ENCODE measurements at regions not wholly inside any gene's neighbourhood (a gene's known extent, or its start where the extent isn't known, plus 50 kb on each side); places are given as distances from the start of the nearest gene placed in this dataset.

DNA sequence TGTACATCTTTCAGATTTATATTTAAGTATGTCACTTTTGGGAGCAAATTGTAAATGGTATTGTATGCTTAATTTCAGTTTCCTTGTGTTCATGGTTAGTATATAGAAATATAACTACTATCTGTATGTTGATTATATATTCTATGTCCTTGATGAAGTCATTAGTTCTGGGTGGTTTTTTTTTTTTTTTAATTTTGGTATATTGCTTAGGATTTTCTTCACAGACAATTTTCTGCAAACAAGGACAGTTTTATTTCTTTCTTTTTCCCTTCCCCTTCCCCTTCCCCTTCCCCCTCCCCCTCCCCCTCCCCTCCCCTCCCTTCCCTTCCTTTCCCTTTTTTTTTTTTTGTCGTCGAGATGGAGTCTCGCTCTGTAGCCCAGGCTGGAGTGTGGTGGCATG is 430.0 kb downstream of the TYW1 start:
- Histone ChIP-seq H3K27me3 (peaks cover 4% of the 10 kb centered on the region; the same call in 1 of the 2 replicates), H3K9me3 (peaks cover 5% of the 10 kb centered on the region), H3K36me3 (peaks cover 2% of the 10 kb centered on the region; the same call in 1 of the 2 replicates), H3K4me3 (ENCODE audit: low read depth, low read length) (no peak overlapping the region), H3K4me1 (peaks cover 14% of the 10 kb centered on the region)
- TF ChIP-seq, protein P1, sequence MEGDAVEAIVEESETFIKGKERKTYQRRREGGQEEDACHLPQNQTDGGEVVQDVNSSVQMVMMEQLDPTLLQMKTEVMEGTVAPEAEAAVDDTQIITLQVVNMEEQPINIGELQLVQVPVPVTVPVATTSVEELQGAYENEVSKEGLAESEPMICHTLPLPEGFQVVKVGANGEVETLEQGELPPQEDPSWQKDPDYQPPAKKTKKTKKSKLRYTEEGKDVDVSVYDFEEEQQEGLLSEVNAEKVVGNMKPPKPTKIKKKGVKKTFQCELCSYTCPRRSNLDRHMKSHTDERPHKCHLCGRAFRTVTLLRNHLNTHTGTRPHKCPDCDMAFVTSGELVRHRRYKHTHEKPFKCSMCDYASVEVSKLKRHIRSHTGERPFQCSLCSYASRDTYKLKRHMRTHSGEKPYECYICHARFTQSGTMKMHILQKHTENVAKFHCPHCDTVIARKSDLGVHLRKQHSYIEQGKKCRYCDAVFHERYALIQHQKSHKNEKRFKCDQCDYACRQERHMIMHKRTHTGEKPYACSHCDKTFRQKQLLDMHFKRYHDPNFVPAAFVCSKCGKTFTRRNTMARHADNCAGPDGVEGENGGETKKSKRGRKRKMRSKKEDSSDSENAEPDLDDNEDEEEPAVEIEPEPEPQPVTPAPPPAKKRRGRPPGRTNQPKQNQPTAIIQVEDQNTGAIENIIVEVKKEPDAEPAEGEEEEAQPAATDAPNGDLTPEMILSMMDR (IDR thresholded peaks at IDR 0.05; ENCODE audit: low read depth, low read length) = no peak
- DNase-seq = no peak

DNA sequence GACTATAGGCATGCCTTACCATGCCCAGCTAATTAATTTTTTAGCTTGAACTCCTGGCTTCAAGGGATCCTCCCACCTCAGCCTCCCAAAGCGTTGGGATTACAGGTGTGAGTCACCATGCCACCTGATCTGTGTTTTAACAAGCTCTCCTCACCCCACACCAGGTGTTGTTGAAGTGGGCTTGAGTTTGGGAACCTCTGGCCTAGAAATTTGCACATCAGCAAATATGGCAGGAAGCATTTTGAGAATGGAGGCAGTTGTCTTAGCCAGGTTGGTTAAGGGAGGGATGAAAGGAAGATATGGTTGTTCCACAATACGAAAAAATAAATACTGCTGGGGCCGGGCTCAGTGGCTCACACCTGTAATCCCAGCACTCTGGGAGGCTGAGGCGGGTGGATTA is 433.1 kb downstream of the TYW1 start:
- Histone ChIP-seq H3K9me3 (peaks cover 4% of the 10 kb centered on the region; the same call in 1 of the 2 replicates), H3K4me1 (no peaks in the 10 kb centered on the region), H3K27me3 (no peaks in the 10 kb centered on the region), H3K36me3 (no peaks in the 10 kb centered on the region), H3K4me3 (ENCODE audit: low read depth, low read length) (no peak overlapping the region)
- TF ChIP-seq, protein P1 (IDR thresholded peaks at IDR 0.05; ENCODE audit: low read depth, low read length) = no peak
- DNase-seq = no peak

DNA sequence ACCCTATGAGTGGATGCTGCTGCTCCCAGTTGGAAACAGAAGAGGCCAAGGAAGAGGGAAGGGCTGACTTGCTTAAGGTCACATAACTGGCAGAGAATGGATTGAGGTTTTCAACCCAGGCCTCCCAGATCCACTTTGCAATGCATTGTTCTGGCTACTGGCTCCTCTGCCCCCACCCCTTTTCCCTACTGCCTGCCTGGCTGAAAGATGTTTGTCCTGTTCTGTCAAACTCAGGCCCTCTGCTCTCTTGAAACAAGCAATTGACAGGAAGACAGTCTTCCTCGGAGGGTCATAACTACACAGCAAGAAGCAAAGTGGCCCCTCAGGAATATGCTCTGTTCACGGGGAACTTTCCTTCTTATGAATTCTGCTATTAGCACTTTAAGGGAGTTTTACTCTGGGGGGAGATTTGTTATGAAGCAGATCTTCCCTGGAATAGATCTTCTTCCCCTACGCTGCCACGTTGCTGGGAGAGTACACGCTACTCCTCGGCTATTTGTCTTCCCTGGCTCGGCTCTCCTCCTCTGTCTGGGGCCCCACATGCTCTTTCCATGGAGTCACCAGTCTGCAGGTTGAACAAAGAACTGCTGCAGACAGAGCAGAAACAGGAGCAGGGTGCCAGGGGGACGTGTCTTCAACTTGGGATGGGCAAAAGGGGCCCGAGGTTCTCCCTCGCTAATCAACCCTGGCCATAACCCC is 436.1 kb downstream of the TYW1 start:
- Histone ChIP-seq H3K9me3 (peaks cover 4% of the 10 kb centered on the region; the same call in 1 of the 2 replicates), H3K36me3 (no peaks in the 10 kb centered on the region), H3K4me1 (no peaks in the 10 kb centered on the region), H3K4me3 (ENCODE audit: low read depth, low read length) (no peak overlapping the region), H3K27me3 (no peaks in the 10 kb centered on the region)
- TF ChIP-seq, protein P1 (IDR thresholded peaks at IDR 0.05; ENCODE audit: low read depth, low read length) = no peak
- DNase-seq = no peak

GRCh38 chr7:67435894-67436535 is 439.4 kb downstream of the TYW1 start:
- Histone ChIP-seq H3K36me3 (no peaks in the 10 kb centered on the region), H3K27me3 (no peaks in the 10 kb centered on the region), H3K4me3 (ENCODE audit: low read depth, low read length) (no peak overlapping the region), H3K9me3 (peaks cover 4% of the 10 kb centered on the region; the same call in 1 of the 2 replicates), H3K4me1 (no peaks in the 10 kb centered on the region)
- TF ChIP-seq, protein P1 (IDR thresholded peaks at IDR 0.05; ENCODE audit: low read depth, low read length) = no peak
- DNase-seq = no peak

DNA sequence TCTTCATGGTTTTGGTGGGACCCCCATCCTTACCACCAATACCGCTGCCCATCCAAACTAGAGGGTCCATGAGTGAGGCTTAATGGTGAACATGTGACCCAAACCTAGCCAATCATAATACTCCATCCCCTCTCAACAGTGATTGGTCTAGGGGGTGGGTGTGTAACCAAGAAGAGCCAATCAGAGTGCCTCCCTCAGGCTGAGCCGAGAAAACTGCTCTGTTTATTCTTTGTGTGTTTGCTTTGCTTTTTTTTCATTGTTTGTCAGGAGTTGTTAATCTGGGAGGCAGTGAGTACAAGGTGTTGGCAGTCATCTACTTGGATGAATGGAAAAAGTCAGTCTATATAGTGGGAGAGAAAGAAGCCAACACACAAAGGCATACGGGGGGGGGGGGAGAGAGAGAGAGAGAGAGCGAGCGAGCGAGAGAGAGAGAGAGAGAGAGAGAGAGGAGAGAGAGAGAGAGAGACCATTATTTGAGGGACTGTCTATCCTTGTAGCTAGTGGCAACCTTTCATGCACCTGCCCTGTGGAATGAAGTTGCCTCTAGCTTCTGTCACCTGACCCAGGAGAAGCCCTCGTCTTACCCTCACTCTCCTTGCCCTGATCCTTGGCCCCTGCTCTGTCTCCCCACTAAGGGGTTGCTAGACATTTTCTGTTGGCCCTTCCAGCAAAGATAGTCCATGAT is 441.7 kb downstream of the TYW1 start:
- Histone ChIP-seq H3K4me3 (ENCODE audit: low read depth, low read length) (no peak overlapping the region), H3K36me3 (no peaks in the 10 kb centered on the region), H3K9me3 (peaks cover 3% of the 10 kb centered on the region; the same call in 1 of the 2 replicates), H3K4me1 (no peaks in the 10 kb centered on the region), H3K27me3 (no peaks in the 10 kb centered on the region)
- TF ChIP-seq, protein P1 (IDR thresholded peaks at IDR 0.05; ENCODE audit: low read depth, low read length) = no peak
- peak; percentile 22 for DNase-seq
